ENCODE measurements at regions not wholly inside any gene's neighbourhood (a gene's known extent, or its start where the extent isn't known, plus 50 kb on each side); places are given as distances from the start of the nearest gene placed in this dataset.

DNA sequence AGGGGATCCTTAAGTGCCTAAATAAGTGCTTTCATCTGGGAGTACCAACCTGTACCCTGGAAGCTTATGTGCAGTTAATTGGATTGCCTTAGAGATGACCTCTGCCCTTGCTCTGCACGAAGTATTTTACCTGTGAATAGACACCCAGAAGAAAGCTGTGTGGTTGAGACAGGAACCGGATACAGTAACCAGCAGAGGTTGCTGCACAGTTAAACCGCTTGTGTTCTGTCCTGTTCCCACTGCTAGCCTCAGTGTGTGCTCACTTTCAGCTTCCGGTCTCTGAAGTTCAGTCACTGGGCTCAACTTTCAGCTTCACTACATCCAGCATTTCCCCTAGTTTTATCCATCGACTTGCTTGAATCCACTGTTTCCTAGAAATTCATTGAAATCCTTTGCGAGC is 185.3 kb downstream of the FAM170A start (continued):
- TF ChIP-seq, protein P1, sequence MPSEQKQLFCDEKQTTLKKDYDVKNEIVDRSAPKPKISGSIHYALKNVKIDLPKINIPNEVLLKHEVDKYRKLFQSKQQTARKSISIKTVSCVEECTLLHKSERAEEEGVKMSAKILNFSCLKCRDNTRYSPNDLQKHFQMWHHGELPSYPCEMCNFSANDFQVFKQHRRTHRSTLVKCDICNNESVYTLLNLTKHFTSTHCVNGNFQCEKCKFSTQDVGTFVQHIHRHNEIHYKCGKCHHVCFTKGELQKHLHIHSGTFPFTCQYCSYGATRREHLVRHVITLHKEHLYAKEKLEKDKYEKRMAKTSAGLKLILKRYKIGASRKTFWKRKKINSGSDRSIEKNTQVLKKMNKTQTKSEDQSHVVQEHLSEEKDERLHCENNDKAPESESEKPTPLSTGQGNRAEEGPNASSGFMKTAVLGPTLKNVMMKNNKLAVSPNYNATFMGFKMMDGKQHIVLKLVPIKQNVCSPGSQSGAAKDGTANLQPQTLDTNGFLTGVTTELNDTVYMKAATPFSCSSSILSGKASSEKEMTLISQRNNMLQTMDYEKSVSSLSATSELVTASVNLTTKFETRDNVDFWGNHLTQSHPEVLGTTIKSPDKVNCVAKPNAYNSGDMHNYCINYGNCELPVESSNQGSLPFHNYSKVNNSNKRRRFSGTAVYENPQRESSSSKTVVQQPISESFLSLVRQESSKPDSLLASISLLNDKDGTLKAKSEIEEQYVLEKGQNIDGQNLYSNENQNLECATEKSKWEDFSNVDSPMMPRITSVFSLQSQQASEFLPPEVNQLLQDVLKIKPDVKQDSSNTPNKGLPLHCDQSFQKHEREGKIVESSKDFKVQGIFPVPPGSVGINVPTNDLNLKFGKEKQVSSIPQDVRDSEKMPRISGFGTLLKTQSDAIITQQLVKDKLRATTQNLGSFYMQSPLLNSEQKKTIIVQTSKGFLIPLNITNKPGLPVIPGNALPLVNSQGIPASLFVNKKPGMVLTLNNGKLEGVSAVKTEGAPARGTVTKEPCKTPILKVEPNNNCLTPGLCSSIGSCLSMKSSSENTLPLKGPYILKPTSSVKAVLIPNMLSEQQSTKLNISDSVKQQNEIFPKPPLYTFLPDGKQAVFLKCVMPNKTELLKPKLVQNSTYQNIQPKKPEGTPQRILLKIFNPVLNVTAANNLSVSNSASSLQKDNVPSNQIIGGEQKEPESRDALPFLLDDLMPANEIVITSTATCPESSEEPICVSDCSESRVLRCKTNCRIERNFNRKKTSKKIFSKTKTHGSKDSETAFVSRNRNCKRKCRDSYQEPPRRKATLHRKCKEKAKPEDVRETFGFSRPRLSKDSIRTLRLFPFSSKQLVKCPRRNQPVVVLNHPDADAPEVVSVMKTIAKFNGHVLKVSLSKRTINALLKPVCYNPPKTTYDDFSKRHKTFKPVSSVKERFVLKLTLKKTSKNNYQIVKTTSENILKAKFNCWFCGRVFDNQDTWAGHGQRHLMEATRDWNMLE (tag by site-specific recombination; conservative IDR thresholded peaks at IDR 0.05; ENCODE audit: low read depth): no peak
- no peak for TF ChIP-seq ZSCAN30 (tag by site-specific recombination; IDR thresholded peaks at IDR 0.05)
- TF ChIP-seq, protein P2, sequence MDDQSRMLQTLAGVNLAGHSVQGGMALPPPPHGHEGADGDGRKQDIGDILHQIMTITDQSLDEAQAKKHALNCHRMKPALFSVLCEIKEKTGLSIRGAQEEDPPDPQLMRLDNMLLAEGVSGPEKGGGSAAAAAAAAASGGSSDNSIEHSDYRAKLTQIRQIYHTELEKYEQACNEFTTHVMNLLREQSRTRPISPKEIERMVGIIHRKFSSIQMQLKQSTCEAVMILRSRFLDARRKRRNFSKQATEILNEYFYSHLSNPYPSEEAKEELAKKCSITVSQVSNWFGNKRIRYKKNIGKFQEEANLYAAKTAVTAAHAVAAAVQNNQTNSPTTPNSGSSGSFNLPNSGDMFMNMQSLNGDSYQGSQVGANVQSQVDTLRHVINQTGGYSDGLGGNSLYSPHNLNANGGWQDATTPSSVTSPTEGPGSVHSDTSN (CRISPR knock-in tag; IDR thresholded peaks at IDR 0.05): no peak
- TF ChIP-seq ZNF239 (tag by site-specific recombination; IDR thresholded peaks at IDR 0.05): no peak
- TF ChIP-seq ZNF530 (tag by site-specific recombination; IDR thresholded peaks at IDR 0.05; ENCODE audit: low read depth): no peak
- TF ChIP-seq ZNF350 (tag by site-specific recombination; IDR thresholded peaks at IDR 0.05): no peak

DNA sequence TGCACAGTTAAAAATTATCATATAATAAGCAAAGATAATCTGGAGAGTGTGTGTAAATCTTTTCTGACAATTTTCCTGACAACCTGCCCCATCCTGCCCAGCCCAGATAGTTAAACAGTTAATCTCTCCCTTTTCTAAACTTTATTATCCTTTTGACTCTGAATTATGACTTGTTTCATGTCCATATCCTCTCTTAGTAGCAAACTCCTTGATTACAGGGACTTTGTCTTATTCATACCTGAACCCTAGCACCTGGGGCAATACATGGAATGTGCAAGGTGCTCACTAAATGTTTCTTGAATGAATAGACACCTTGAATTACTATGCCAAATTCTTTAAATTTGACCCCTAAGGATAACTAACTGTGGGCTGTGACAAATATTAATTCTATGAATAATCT is 186.7 kb downstream of the FAM170A start:
- CTCF ChIA-PET: no interaction called here
- TF ChIP-seq ZNF837 (tag by site-specific recombination; IDR thresholded peaks at IDR 0.05): no peak
- TF ChIP-seq ZNF747 (tag by site-specific recombination; IDR thresholded peaks at IDR 0.05): no peak
- TF ChIP-seq RBAK (tag by site-specific recombination; IDR thresholded peaks at IDR 0.05): no peak
- no peak for TF ChIP-seq REPIN1 (tag by site-specific recombination; IDR thresholded peaks at IDR 0.05; ENCODE audit: low read depth)

DNA sequence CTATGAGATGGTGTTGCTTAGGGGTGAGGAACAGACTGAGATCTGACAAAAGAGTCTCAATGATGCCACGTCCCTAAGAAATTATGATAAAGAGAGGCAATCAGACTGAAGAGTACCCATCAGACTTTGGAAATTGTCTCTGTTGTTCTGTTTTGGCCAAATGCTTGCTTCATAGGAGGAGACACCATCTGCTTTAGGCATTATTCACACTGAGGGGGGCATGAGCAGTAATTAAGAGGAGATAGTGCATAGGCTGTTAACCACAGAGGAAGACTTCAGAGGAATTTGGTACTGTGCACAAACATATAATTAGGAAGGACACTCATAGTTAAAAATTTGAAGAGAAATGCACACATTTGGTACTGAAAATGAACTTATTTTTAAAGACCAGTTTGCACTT is 190.7 kb downstream of the FAM170A start:
- Histone ChIP-seq H3K27ac (ENCODE audit: extremely low read depth, low read depth, low read length) (no peak overlapping the region), H3K9me3 (ENCODE audit: control insufficient read depth, insufficient read depth, low read depth, low read length) (no peaks in the 10 kb centered on the region), H3K36me3 (ENCODE audit: control insufficient read depth in 2 of 2, insufficient read depth in 1 of 2, low read length in 2 of 2) (no peaks in the 10 kb centered on the region), H3K4me3 (ENCODE audit: low read depth, low read length) (no peak overlapping the region), H3K4me1 (ENCODE audit: control insufficient read depth, insufficient read depth, low read length) (no peaks in the 10 kb centered on the region)
- ChIA-PET POLR2A (no interaction called here), CTCF (no interaction called here)
- TF ChIP-seq, protein P3, sequence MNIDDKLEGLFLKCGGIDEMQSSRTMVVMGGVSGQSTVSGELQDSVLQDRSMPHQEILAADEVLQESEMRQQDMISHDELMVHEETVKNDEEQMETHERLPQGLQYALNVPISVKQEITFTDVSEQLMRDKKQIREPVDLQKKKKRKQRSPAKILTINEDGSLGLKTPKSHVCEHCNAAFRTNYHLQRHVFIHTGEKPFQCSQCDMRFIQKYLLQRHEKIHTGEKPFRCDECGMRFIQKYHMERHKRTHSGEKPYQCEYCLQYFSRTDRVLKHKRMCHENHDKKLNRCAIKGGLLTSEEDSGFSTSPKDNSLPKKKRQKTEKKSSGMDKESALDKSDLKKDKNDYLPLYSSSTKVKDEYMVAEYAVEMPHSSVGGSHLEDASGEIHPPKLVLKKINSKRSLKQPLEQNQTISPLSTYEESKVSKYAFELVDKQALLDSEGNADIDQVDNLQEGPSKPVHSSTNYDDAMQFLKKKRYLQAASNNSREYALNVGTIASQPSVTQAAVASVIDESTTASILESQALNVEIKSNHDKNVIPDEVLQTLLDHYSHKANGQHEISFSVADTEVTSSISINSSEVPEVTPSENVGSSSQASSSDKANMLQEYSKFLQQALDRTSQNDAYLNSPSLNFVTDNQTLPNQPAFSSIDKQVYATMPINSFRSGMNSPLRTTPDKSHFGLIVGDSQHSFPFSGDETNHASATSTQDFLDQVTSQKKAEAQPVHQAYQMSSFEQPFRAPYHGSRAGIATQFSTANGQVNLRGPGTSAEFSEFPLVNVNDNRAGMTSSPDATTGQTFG (tag by site-specific recombination; IDR thresholded peaks at IDR 0.05; ENCODE audit: borderline replicate concordance): no peak

More for the DNA sequence above, 186.7 kb downstream of the FAM170A start:
- POLR2A ChIA-PET: no interaction called here
- H3K4me1 ChIP-seq (ENCODE audit: control insufficient read depth, insufficient read depth, low read length): no peaks in the 10 kb centered on the region
- H3K36me3 ChIP-seq (ENCODE audit: control insufficient read depth in 2 of 2, insufficient read depth in 1 of 2, low read length in 2 of 2): no peaks in the 10 kb centered on the region
- no peak overlapping the region for H3K4me3 ChIP-seq (ENCODE audit: low read depth, low read length)
- H3K9me3 ChIP-seq (ENCODE audit: control insufficient read depth, insufficient read depth, low read depth, low read length): no peaks in the 10 kb centered on the region
- H3K27ac ChIP-seq (ENCODE audit: extremely low read depth, low read depth, low read length): no peak overlapping the region

DNA sequence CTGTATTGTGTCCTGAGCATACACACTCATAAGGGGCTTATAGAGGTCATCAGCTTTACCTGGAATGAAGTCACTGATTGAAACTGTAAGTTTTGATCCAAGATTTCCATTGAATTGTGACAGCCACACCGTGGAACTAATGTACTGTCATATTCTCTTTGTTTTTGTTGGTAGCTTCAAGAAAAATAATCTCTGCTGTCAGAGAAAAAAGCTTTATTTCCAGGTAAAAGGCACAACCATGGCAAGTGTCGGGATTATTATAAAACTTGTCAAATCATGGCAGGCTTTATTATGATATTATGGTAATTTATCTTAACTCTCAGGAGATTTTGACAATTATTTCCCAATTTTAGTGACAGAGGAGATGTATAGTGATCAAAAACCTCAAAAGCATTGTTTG is 191.2 kb downstream of the FAM170A start:
- Histone ChIP-seq H3K4me3 (ENCODE audit: low read depth, low read length) (no peak overlapping the region), H3K4me1 (ENCODE audit: control insufficient read depth, insufficient read depth, low read length) (no peaks in the 10 kb centered on the region), H3K9me3 (ENCODE audit: control insufficient read depth, insufficient read depth, low read depth, low read length) (no peaks in the 10 kb centered on the region), H3K27ac (ENCODE audit: extremely low read depth, low read depth, low read length) (no peak overlapping the region), H3K36me3 (ENCODE audit: control insufficient read depth in 2 of 2, insufficient read depth in 1 of 2, low read length in 2 of 2) (no peaks in the 10 kb centered on the region)
- CTCF ChIA-PET: no interaction called here
- POLR2A ChIA-PET: no interaction called here
- TF ChIP-seq ZXDB (tag by site-specific recombination; IDR thresholded peaks at IDR 0.05) (no peak), KLF8 (tag by site-specific recombination; IDR thresholded peaks at IDR 0.05) (no peak), IKZF3 (tag by site-specific recombination; IDR thresholded peaks at IDR 0.05) (no peak), ZNF514 (tag by site-specific recombination; IDR thresholded peaks at IDR 0.05) (no peak), ZNF335 (tag by site-specific recombination; conservative IDR thresholded peaks at IDR 0.05) (no peak)
- TF ChIP-seq, protein P4, sequence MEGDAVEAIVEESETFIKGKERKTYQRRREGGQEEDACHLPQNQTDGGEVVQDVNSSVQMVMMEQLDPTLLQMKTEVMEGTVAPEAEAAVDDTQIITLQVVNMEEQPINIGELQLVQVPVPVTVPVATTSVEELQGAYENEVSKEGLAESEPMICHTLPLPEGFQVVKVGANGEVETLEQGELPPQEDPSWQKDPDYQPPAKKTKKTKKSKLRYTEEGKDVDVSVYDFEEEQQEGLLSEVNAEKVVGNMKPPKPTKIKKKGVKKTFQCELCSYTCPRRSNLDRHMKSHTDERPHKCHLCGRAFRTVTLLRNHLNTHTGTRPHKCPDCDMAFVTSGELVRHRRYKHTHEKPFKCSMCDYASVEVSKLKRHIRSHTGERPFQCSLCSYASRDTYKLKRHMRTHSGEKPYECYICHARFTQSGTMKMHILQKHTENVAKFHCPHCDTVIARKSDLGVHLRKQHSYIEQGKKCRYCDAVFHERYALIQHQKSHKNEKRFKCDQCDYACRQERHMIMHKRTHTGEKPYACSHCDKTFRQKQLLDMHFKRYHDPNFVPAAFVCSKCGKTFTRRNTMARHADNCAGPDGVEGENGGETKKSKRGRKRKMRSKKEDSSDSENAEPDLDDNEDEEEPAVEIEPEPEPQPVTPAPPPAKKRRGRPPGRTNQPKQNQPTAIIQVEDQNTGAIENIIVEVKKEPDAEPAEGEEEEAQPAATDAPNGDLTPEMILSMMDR (tag by site-specific recombination; IDR thresholded peaks at IDR 0.05): no peak

Measured in HEK293 (cell line).